UCSD-AML1 (cell line): ENCODE measurements at regions not wholly inside any gene's neighbourhood (a gene's known extent, or its start where the extent isn't known, plus 50 kb on each side); places are given as distances from the start of the nearest gene placed in this dataset.
"Not testable (repeated sequence)": the region's sequence is repeated elsewhere in the genome, so short reads cannot be mapped to it uniquely, and the experiment has no call there.

Experiments
- DNase-seq: peaks from one replicate; lab custom pipeline; 2025; ENCODE audit not compliant: unreplicated experiment; lab: John Stamatoyannopoulos, UW

DNA sequence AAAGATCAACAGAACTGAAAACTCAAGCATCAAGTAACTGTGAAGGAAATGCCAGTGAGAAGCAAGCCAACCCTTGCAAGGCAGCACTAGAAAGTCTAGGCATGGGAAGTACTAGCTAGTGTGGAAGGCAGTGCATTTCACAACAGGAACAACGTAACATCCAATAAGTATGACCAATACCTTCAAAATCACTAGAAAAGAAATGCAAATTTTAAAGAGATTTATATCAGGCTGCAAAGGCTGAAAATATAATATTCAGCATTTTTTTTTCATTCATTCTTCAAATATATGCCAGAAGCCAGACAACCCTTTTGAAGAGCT is 121.9 kb downstream of the DLEU7 start:
- DNase-seq, result no peak

DNA sequence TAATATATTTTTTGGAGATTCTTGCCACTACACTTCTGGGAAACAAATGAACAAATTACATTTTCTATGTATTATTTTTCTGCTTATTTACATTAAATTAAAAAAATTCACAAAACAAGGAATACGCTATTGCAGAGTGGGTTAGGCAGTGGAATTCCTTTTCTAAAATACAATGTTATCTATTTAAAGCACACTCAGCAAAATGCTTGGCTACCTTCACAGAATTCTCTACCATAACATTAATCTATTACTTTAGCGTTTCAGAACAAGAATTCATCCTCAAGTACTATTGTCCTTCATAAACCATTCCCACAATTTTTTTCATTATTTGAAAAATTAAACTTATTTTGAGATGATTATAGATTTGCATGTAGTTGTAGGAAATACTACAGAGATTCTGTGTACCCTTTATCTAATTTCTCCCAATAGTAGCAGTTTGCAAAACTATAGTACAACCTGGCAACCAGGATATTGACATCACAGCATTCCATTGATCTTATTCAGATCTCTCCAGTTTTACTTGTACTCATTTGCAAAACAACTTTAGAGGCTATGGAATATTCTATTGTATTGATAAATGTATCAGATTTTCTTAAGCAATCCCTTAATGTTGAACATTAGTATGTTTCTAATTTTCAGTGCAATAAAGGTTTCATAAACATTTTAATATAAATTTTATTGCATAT is 120.9 kb downstream of the DLEU7 start:
- DNase-seq, result no peak

GRCh38 chr13:50724438-50724837 is 119.1 kb downstream of the DLEU7 start:
- DNase-seq, result no peak

- no peak for DNase-seq
Measured at GRCh38 chr13:50724913-50725312, 118.6 kb downstream of the DLEU7 start.

- DNase-seq, result no peak
Measured at GRCh38 chr13:50726164-50726563, 117.3 kb downstream of the DLEU7 start.

DNA sequence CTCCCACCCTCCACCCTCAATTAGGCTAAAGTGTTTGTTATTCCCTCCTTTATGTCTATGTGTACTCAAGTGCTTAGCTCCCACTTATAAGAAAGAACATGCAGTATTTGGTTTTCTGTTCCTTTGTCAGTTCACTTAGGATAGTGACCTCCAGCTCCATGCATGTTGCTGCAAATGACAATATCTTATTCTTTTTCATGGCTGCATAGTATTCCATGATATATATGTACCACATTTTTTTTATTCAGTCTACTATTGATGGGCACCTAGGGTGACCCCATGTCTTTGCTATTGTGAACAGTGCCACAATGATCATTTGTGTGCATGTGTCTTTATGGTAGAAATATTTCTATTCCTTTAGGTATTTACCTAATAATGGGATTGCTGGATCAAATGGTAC is 114.3 kb downstream of the DLEU7 start:
- no peak for DNase-seq

DNA sequence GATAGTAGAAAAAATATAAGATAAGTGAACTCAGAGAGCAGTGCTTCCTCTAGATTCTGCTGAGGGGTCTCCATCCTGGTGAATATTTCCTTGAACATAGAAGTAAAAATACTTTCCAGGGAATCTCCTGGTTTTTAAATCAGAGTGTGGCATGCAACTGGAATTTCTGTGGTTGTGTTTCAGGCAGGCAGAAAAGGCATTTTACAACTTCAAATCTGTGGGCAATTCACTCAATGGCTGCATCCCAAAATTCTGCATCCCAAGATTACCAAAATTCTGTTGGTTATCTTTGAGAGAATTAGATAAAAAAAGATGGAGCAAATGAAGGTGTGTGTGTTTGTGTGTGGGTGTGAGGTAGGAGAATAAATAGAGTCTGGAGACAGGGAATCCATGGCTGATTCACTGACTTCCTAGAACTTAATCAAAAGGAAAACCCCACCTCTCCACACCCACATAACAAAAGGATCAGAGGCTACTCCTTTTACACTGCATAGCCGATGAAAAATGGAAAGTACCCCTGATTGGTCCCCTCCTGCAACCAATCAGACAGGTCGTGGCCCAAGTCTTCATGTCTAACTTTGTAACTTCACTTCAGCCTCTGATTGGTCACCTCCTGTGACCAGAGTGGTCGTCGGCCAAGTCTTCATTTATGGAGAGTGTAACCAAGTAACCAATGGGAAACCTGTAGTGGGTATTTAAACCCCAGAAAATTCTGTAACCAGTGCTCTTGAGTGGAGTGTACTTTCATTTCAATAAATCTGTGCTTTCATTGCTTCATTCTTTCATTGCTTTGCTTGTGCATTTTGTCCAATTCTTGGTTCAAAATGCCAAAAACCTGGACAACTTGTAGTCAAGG is 112.8 kb downstream of the DLEU7 start:
- no peak for DNase-seq

DNA sequence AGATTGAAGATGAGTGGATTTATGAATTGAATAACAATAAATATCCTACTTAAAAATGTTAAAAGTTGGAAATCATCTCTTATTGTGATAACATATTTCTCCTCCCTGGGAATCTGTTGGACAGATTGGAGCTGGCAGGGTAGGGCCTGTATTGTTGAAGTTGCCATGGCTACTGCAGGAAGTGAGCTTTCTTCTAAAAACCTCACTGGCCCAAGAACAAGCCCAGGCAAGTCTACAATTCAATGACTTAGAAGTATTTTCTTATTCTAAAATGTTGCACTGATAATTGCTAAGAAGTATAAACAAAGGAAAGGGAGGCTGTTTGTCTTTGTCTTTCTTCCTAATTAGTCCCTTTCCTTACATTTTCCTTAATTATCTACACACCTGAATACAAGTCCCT is 112.1 kb downstream of the DLEU7 start:
- no peak for DNase-seq

GRCh38 chr13:50732712-50733111 is 110.8 kb downstream of the DLEU7 start:
- DNase-seq, result no peak

DNA sequence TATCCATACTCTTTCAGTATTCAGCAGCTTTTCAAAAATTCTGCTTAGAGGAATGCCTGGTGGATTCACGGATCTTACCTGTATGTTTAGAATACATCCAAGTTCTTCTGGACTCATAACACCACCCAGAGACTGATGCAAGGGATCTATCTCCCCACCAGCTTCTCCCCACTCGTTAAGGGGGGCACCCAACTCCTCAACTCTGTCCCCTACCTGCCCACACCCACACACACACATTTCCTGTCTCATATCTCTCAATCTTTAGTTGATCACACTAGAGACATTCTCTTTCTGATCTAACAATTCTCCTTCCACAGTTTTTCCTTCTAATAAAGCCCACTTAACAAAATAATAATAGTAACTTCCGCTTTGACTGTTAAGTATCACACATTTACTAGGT is 110.1 kb downstream of the DLEU7 start:
- DNase-seq, result no peak

DNA sequence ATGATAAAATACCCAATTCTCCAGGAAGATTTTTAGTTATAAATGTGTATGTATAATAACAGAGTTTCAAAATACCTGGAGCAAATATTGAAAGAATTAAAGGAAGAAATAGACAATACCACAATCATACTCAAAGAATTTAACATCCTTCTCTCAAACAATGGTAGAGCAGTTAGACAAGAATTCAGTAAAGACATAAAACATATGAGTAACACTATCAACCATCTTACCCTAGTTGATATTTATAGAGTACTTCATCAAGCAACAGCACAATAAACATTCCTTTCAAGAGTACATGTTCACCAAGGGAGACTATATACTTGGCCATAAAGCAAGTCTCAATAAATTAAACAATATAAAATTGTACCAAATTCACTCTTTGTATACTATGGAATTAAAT is 108.4 kb downstream of the DLEU7 start:
- no peak for DNase-seq

DNA sequence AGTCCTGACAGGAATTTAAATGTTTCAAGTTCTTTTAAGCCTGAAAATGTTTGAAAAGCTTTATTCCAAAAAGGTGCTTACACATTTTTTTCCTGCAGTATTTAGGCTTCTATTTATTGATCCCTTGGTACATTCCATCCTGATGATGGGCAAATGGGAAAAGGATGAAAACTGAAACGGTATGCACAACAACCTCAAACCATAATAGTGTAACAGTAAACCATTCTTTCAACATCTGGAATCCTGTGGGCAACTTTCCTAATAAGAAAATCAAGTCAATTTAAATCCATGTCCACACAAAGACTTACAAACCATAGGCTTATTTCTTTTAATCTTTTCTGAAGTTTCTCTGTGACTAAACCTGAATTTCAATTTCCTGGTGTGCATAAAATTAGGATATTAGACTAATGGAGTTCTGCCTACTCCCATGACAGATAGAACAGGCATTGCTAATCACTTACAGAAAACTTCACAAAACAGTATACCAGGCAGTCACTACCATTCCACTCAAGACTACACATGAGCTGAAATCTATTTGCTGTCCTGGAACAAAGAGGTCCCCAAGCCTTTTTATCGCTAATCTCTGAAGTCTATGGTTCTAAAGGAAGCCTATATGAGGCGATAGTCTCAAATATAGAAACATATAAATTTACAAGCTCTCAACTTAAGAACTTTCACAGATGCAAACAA is 103.3 kb downstream of the DLEU7 start:
- DNase-seq, result no peak

DNA sequence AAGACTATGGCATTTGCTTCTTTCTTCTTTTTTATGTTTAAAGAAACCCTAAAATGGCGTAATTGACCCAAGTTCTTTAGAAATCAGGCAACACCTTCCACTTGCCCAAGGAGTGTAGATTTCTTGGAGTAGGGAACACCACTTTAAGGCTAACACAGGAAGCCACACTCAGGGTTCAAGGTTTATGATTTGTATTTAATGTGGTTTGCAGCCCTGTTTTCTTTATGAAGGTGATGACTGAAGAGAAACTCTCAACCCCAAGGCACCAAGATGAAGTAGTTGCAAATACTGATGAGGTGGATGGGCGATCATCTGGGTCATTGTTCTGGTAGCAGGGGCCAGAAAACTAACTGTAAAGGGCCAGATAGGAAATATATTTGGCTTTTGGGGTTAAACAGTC is 101.1 kb downstream of the DLEU7 start:
- DNase-seq, result no peak

DNA sequence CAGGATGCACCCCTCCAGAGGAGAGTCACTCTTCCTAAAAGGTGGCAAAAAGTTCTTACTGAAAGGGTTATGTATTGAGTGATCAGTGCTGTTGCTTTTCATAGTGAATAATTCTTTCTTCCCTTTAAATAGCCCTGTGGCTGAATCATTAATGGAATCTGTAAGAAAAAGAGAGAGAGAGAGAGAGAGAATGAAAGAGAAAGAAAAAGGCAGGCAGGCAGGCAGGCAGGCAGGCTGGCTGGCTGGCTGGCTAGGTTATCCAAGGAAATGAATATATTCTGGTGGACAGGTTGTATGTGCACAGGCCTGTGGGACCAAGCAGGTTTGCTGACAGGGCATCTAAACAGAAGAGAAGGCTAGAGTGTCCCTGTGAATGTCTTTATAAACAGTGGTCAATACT is 100.5 kb downstream of the DLEU7 start:
- DNase-seq, result no peak

DNA sequence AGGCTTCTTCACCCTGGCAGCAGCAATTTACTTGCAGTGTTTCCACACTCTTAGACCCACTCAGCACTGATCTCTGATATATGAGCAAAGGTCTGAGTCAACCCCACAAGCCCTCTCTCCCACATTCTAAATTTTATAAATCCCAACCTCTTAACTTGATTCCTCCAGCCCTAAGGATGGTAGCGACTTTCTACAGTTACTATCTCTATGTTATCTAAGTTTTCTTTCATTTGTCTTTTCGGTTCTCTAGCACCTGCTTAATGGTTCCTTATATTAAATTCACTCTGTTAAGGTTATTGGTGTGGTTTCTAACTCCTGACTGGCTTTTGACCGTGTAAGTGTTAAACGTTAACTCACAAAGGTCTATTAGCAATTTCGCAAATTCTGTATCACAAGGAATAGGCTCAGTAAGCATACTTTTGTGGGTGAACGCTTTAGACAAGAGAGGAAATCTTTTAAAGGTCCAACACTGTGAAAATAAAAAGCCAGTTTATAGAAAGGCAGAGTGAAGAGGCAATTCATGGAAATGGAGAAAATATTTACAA is 99.3 kb downstream of the DLEU7 start:
- no peak for DNase-seq

DNA sequence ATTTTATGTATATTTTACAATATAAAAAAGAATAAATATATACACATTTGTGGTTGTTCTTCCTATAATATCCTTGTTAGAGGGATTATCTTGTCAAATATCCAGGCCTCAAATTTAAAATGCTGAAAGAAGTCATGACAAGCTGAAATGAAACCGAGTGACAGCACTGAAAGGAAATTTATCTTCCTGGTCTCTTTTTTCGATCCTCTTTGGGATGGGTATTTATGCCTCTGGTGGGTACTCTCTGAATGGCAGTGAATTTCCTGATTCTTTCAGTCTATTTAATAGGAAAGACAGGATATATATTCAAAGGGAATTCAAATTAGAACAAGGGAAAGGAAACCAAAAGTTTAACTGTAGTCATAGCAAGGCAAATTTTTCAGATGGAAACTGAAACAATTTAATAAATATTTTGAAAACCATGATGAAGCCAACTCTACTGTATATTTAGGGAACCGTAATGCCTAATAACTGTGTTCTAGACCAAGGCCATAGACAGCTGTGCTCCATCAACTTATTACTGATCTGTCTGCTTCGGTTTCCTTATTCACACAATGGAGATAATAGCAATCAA is 97.9 kb downstream of the DLEU7 start:
- DNase-seq, result no peak

DNA sequence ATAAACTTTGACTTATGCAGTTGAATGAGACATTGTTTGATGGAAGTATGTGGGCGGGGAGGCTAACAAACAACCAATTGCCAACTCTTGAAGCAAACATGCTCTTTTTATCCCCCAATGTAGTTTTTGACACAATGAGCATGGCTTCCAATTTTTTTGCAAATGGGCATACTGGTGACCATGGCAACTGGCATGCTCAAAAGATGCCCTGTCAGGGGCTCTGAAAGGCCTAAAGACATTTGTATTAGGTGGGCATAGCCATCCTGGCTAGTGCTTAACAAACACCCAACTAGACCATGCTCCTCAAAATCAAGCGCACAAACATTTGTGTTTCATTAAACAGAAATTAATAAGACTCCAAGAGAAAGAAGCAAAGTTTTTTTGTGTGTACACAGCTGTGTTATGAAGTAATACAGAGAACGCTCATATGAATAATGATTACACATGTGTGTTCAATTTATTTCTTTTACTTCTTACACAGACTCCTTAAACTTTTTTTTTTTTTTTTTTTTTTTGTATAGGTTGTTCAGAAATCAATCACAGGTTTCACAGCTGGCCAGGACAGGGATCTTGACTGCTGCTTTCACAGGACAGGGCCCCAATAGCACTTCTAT is 95.6 kb downstream of the DLEU7 start:
- DNase-seq, result no peak

- DNase-seq, result not testable (repeated sequence)
Measured at GRCh38 chr13:50753221-50753620, 90.3 kb downstream of the DLEU7 start.

GRCh38 chr13:50755862-50756685 is 87.4 kb downstream of the DLEU7 start:
- not testable (repeated sequence) for DNase-seq

DNA sequence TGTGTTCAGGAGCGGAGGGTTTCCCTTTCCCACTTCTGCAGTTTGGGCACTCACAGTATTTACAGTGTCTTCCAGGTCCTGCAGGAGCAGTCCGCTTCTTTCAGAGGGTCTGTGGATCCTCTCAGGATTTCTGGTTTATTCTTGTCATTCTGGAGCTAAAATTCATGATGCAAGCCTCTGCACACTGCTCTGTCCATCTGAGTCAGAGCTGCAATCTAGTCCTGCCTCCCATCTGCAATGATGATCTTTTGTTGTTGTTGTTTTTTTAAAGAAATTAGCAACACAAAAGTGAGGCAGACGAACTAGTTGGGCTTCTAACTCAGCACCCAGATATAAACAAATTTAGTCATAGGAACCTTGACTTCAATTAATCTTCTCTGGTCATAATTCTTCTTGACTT is 86.5 kb downstream of the DLEU7 start:
- DNase-seq, result no peak
